ENCODE measurements at regions not wholly inside any gene's neighbourhood (a gene's known extent, or its start where the extent isn't known, plus 50 kb on each side); places are given as distances from the start of the nearest gene placed in this dataset.

GRCh38 chr12:5258926-5259325 is 173.0 kb upstream of the NTF3 start:
- 71 to 80% (median 78%) methylated on average over 6 of the region's 6 CpGs for WGBS, 3 donors

GRCh38 chr12:5259523-5259922 is 172.4 kb upstream of the NTF3 start:
- no peaks in the 10 kb centered on the region for H3K36me3 ChIP-seq
- 53 to 62% (median 55%) methylated on average over 4 of the region's 4 CpGs for WGBS, 3 donors
- TF ChIP-seq POLR2A (IDR thresholded peaks at IDR 0.05), result no peak
- TF ChIP-seq EP300 (IDR thresholded peaks at IDR 0.05), result no peak
- TF ChIP-seq CTCF (IDR thresholded peaks at IDR 0.05), result no peak

More at GRCh38 chr12:5258926-5259325, 173.0 kb upstream of the NTF3 start:
- H3K27ac ChIP-seq, result no peak overlapping the region
- DNase-seq, result no peak
- H3K27me3 ChIP-seq, result no peaks in the 10 kb centered on the region
- TF ChIP-seq CTCF (IDR thresholded peaks at IDR 0.05), result no peak
- TF ChIP-seq EP300 (IDR thresholded peaks at IDR 0.05), result no peak
- no peaks in the 10 kb centered on the region for H3K4me1 ChIP-seq (ENCODE audit: insufficient read depth)
- no peaks in the 10 kb centered on the region for H3K9me3 ChIP-seq
- H3K4me3 ChIP-seq, result no peak overlapping the region
- H3K36me3 ChIP-seq, result no peaks in the 10 kb centered on the region
- intact Hi-C loops (cut with DNase I), result no loop called here

GRCh38 chr12:5260086-5260485 is 171.8 kb upstream of the NTF3 start:
- no peak overlapping the region for H3K4me3 ChIP-seq
- no peaks in the 10 kb centered on the region for H3K9me3 ChIP-seq
- TF ChIP-seq EP300 (IDR thresholded peaks at IDR 0.05), result no peak
- no peak for TF ChIP-seq POLR2A (IDR thresholded peaks at IDR 0.05)
- no peak for TF ChIP-seq CTCF (IDR thresholded peaks at IDR 0.05)
- no peaks in the 10 kb centered on the region for H3K36me3 ChIP-seq
- WGBS, 3 donors, result 17 to 30% (median 27%) methylated on average over 3 of the region's 3 CpGs
- intact Hi-C loops (cut with DNase I), result no loop called here
- no peak for DNase-seq
- no peak overlapping the region for H3K27ac ChIP-seq
- H3K27me3 ChIP-seq, result no peaks in the 10 kb centered on the region
- H3K4me1 ChIP-seq (ENCODE audit: insufficient read depth), result no peaks in the 10 kb centered on the region

More at GRCh38 chr12:5259523-5259922, 172.4 kb upstream of the NTF3 start:
- Histone ChIP-seq H3K4me1 (ENCODE audit: insufficient read depth) (no peaks in the 10 kb centered on the region), H3K9me3 (no peaks in the 10 kb centered on the region), H3K4me3 (no peak overlapping the region), H3K27me3 (no peaks in the 10 kb centered on the region), H3K27ac (no peak overlapping the region)
- no peak for DNase-seq
- intact Hi-C loops (cut with DNase I), result no loop called here

- DNase-seq, result no peak
- no peaks in the 10 kb centered on the region for H3K9me3 ChIP-seq
- H3K4me1 ChIP-seq (ENCODE audit: insufficient read depth), result no peaks in the 10 kb centered on the region
- TF ChIP-seq POLR2A (IDR thresholded peaks at IDR 0.05) (no peak), CTCF (IDR thresholded peaks at IDR 0.05) (no peak), EP300 (IDR thresholded peaks at IDR 0.05) (no peak)
- 8 to 31% (median 12%) methylated on average over 1 of the region's 1 CpG for WGBS, 3 donors
- H3K4me3 ChIP-seq, result no peak overlapping the region
- intact Hi-C loops (cut with DNase I), result no loop called here
- H3K36me3 ChIP-seq, result no peaks in the 10 kb centered on the region
- no peaks in the 10 kb centered on the region for H3K27me3 ChIP-seq
- H3K27ac ChIP-seq, result no peak overlapping the region
Measured at GRCh38 chr12:5260591-5261086, 171.3 kb upstream of the NTF3 start.

Data from ovary (tissue), 7 donors.